ENCODE measurements at regions not wholly inside any gene's neighbourhood (a gene's known extent, or its start where the extent isn't known, plus 50 kb on each side); places are given as distances from the start of the nearest gene placed in this dataset.

DNA sequence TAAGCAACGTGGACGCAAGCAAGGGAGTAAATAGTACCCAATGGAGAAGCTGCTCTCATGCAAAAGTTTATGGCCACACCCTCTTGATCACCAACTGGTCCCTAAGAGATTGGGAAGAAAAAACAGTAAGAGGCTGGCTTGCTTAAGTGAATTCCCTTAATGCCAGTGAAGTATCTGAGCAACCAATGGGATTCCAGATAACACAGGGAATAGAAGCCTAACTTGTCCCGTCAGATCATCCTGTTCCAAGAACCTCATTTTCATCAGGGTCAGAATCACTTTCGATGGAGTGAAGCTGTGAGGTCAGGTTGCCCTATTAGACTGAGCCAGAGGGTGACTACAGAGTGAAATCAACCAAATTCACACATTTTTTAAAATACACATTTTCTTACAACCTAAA, 104.3 kb downstream of the CD47 start:
- TF ChIP-seq, protein P1, sequence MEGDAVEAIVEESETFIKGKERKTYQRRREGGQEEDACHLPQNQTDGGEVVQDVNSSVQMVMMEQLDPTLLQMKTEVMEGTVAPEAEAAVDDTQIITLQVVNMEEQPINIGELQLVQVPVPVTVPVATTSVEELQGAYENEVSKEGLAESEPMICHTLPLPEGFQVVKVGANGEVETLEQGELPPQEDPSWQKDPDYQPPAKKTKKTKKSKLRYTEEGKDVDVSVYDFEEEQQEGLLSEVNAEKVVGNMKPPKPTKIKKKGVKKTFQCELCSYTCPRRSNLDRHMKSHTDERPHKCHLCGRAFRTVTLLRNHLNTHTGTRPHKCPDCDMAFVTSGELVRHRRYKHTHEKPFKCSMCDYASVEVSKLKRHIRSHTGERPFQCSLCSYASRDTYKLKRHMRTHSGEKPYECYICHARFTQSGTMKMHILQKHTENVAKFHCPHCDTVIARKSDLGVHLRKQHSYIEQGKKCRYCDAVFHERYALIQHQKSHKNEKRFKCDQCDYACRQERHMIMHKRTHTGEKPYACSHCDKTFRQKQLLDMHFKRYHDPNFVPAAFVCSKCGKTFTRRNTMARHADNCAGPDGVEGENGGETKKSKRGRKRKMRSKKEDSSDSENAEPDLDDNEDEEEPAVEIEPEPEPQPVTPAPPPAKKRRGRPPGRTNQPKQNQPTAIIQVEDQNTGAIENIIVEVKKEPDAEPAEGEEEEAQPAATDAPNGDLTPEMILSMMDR (IDR thresholded peaks at IDR 0.05; ENCODE audit: low read depth, low read length), result no peak
- no peak overlapping the region for H3K4me3 ChIP-seq (ENCODE audit: low read depth, low read length)
- in situ Hi-C loops (cut with HindIII; ENCODE audit: low sequenced_read_pairs), result no loop called here
- DNase-seq (ENCODE audit: low read depth, low spot score), result no peak

DNA sequence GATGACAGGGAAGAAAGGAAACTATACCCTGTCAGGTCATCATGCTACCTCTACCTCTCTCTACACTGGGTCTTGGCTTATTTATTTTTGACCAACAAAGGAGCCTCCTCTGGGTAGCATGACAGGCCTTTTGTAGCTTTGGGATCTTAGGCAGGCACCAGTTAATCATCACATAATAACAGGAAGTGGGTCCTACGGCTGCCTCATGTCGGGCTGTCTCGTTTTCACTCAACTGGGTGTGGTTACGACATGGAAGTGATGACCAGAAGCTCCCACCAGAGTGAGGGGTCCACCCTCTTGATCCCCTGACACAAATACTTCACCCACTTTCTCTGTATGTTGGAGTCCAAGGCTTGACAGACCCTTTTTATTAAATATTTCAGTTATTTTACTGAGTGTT, 105.3 kb downstream of the CD47 start:
- in situ Hi-C loops (cut with HindIII; ENCODE audit: low sequenced_read_pairs), result no loop called here
- no peak for DNase-seq (ENCODE audit: low read depth, low spot score)
- H3K4me3 ChIP-seq (ENCODE audit: low read depth, low read length), result no peak overlapping the region
- TF ChIP-seq, protein P1 (IDR thresholded peaks at IDR 0.05; ENCODE audit: low read depth, low read length), result no peak

DNA sequence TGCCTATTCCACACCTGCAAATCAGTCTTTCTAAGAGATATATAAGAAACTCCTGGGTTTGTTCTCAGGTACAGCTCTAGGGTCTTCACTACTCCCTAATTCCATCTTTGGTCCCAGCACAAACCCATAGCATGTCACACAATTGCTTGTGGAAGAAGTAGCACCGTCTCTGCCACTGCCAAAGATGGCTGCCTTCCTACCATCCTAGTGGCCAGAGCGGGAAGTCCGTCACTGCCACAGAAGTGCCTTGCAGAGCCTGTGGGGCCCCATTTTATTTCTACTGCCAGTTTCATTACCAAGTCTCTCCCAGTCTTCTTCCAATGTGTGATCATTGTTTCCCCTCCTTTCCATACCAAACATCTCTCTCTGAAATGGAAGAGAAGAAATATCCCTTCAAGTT, 107.6 kb downstream of the CD47 start:
- no peak for DNase-seq (ENCODE audit: low read depth, low spot score)
- TF ChIP-seq, protein P1 (IDR thresholded peaks at IDR 0.05; ENCODE audit: low read depth, low read length), result peak; percentile 1
- no peak overlapping the region for H3K4me3 ChIP-seq (ENCODE audit: low read depth, low read length)
- in situ Hi-C loops (cut with HindIII; ENCODE audit: low sequenced_read_pairs), result no loop called here

DNA sequence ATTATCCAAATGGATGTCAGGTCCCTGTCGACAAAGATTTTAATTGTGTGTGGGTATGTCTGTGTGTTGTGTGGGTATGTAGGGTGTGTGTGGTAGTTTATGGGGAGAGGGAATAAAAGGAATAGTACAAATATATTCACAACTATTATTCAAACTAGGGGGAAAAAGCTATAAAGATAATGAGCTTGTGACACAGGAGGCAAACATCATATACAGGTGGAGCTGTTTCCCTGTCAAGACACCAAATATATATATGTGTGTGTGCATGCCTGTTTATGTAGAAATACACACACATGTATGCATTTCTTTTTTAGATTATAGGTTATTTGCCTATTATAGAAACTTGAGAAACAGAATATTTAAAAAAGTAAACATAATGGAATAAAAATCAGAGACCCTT, 108.7 kb downstream of the CD47 start:
- TF ChIP-seq, protein P1 (IDR thresholded peaks at IDR 0.05; ENCODE audit: low read depth, low read length), result no peak
- DNase-seq (ENCODE audit: low read depth, low spot score), result no peak
- in situ Hi-C loops (cut with HindIII; ENCODE audit: low sequenced_read_pairs), result no loop called here
- H3K4me3 ChIP-seq (ENCODE audit: low read depth, low read length), result no peak overlapping the region

DNA sequence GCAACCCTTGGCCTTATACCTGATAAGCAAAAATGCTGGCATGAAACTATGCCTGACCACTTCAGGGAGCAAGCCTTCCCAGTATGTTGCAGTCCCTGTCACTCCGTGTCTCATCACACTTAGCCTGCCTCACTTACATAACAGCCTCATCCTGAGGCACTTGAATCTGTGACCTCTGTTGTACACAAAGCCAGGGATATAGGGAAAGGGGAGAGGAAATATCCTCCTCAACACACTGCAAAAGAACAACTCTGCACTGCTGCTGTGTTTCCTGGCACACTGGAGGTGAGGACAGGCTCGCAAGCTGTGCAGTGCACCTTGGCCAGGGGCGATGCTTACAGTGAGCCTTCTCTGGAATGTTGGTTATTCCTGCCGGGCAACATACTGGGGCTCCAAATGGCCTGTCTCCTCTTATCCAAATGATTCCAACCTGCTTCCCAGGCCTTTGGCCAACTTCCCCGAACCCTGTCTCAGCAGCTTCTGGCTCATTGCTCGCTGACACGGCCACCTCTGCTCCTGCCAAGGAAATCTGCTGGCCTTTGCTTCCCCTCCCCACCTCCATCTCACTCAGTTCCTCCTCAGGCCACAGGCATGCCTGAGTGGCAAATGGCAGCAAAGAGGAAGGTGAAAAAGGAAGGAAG, 109.2 kb downstream of the CD47 start:
- no peak overlapping the region for H3K4me3 ChIP-seq (ENCODE audit: low read depth, low read length)
- DNase-seq (ENCODE audit: low read depth, low spot score), result no peak
- in situ Hi-C loops (cut with HindIII; ENCODE audit: low sequenced_read_pairs), result no loop called here
- TF ChIP-seq, protein P1 (IDR thresholded peaks at IDR 0.05; ENCODE audit: low read depth, low read length), result no peak

DNA sequence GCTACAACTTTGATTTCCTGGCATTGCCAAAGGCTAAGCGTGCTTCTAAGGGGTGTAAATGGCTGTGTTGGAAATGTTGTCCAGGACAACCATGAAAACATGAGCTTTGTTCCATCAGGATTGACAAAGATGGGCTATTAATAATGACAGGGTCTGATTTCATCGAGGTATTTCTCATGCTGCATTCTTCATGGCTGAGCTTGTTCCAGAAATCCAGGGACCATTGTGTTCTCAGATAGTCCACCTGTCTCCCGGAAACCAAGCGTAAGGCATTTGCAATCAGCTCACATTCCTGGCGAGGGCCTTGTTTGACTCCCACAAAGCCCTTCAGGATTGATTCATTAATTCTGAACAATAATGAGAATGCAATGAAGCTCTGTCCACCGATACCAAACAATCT, 111.3 kb downstream of the CD47 start:
- H3K4me3 ChIP-seq (ENCODE audit: low read depth, low read length), result no peak overlapping the region
- DNase-seq (ENCODE audit: low read depth, low spot score), result no peak
- in situ Hi-C loops (cut with HindIII; ENCODE audit: low sequenced_read_pairs), result no loop called here
- TF ChIP-seq, protein P1 (IDR thresholded peaks at IDR 0.05; ENCODE audit: low read depth, low read length), result no peak
